ENCODE measurements at regions not wholly inside any gene's neighbourhood (a gene's known extent, or its start where the extent isn't known, plus 50 kb on each side); places are given as distances from the start of the nearest gene placed in this dataset.

DNA sequence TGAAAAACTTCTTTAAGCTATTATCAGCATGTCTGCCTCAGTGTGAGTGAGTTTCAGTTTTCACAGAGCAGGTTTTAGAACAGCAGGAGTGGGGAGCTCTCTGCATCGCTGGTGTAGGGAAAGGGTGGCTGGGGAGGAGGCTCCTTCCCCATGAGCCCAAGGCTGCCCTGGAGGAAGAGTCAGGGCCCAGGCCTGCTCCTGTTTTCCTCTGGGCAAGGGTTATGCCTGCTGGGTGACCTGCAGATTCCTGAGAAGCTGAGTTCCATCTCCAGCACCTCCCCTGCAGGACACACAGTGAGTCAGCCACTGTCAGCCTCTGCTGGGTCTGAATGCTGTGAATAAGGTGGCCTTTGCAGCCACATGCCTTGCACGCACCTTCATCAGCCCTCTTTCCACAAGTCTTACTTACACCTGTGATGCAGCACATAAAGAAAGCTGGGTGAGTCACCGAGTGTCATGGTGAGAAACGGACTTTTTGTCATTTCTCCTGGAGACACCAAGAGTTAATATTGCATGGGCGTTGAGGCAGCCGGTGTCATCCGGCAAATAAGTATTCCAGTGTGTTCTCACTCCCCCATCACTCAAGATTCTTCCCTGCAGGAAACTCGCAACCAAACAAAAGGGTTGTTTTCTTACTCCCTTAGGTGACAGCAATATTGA, 186.4 kb upstream of the KL start:
- TF ChIP-seq, protein P1, sequence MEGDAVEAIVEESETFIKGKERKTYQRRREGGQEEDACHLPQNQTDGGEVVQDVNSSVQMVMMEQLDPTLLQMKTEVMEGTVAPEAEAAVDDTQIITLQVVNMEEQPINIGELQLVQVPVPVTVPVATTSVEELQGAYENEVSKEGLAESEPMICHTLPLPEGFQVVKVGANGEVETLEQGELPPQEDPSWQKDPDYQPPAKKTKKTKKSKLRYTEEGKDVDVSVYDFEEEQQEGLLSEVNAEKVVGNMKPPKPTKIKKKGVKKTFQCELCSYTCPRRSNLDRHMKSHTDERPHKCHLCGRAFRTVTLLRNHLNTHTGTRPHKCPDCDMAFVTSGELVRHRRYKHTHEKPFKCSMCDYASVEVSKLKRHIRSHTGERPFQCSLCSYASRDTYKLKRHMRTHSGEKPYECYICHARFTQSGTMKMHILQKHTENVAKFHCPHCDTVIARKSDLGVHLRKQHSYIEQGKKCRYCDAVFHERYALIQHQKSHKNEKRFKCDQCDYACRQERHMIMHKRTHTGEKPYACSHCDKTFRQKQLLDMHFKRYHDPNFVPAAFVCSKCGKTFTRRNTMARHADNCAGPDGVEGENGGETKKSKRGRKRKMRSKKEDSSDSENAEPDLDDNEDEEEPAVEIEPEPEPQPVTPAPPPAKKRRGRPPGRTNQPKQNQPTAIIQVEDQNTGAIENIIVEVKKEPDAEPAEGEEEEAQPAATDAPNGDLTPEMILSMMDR (IDR thresholded peaks at IDR 0.05) = no peak
- no peak for TF ChIP-seq POLR2A (IDR thresholded peaks at IDR 0.05)

Measured in testis (tissue), 2 donors.